Kidney (tissue), 13 donors: ENCODE measurements at regions not wholly inside any gene's neighbourhood (a gene's known extent, or its start where the extent isn't known, plus 50 kb on each side); places are given as distances from the start of the nearest gene placed in this dataset.

Experiments used
- DNase-seq, 5 donors: peaks; one replicate each; pipeline ENCODE4 v3.0.0-alpha.2; 2013 to 2020
- FAIRE-seq: peaks from 2 replicates; lab custom pipeline; 2012; peaks lifted over from hg19 to GRCh38; lab: Jason Lieb, UNC
- H3K27ac ChIP-seq, 2 donors: one replicate each; pipeline ENCODE4 v1.7.0; 2013; ENCODE audit warnings: low read depth in 2 of 2, low read length in 2 of 2, inconsistent platforms in 1 of 2
- H3K27me3 ChIP-seq: one replicate; pipeline ENCODE4 v1.7.1; 2013; ENCODE audit warnings: low read length, inconsistent platforms; ENCODE audit not compliant: control insufficient read depth, insufficient read depth
- H3K36me3 ChIP-seq, 3 donors: one replicate each; pipeline versions ENCODE4 v1.7.0 to v1.7.1; 2013; ENCODE audit warnings: low read length in 3 of 3, control low read depth in 1 of 3, inconsistent platforms in 1 of 3; ENCODE audit not compliant: insufficient read depth in 3 of 3, control insufficient read depth in 2 of 3
- H3K4me1 ChIP-seq, 3 donors: one replicate each; pipeline versions ENCODE4 v1.7.0 to v1.7.1; 2013; ENCODE audit warnings: low read length in 3 of 3, inconsistent platforms in 1 of 3, low read depth in 1 of 3; ENCODE audit not compliant: control insufficient read depth in 2 of 3, insufficient read depth in 2 of 3
- H3K4me3 ChIP-seq, 3 donors: one replicate each; pipeline versions ENCODE4 v1.7.0 to v1.8.1; 2013; ENCODE audit warnings: low read length in 3 of 3, control low read depth in 1 of 3, inconsistent platforms in 1 of 3
- H3K9ac ChIP-seq, 3 donors: one replicate each; pipeline versions ENCODE4 v1.7.0 to v1.7.1; 2013; ENCODE audit warnings: low read length in 3 of 3, control low read depth in 1 of 3, inconsistent platforms in 1 of 3
- H3K9me3 ChIP-seq, 3 donors: one replicate each; pipeline versions ENCODE4 v1.7.0 to v1.7.1; 2013; ENCODE audit warnings: low read length in 3 of 3, control low read depth in 1 of 3, inconsistent platforms in 1 of 3; ENCODE audit not compliant: control insufficient read depth in 2 of 3, insufficient read depth in 1 of 3
- CTCF ChIP-seq: IDR thresholded peaks from 3 replicates; pipeline ENCODE4 v1.5.1; 2012; ENCODE audit warnings: mild to moderate bottlenecking, moderate library complexity, borderline replicate concordance; ENCODE audit not compliant: insufficient read depth; ENCODE audit errors: extremely low read depth
- intact Hi-C: fragments of 100-400 bp; cut with DNase I; formaldehyde crosslinking; loops from one replicate; pipeline ENCODE4 v1.11.1; 2022
- donor health status: control.
- donor health status: control.
- donor health status: control.
- donor health status: control.
- donor health status: control.
- donor health status: DM: yes; HTN: yes; CAD: no.
- donor health status: Normal renal cell carcinoma (clear cell type).

GRCh38 chr13:22198641-22199217 is 527.9 kb downstream of the FGF9 start:
- DNase-seq (no peak), FAIRE-seq (no peak)
- Histone ChIP-seq H3K27me3 (no peaks in the 10 kb centered on the region), H3K4me1 (no peaks in the 10 kb centered on the region), H3K36me3 (no peaks in the 10 kb centered on the region), H3K4me3 (no peak overlapping the region), H3K27ac (no peak overlapping the region), H3K9ac (no peak overlapping the region), H3K9me3 (no peaks in the 10 kb centered on the region)
- no peak for TF ChIP-seq CTCF
- intact Hi-C loops, result no loop called here

GRCh38 chr13:22200440-22200839 is 529.6 kb downstream of the FGF9 start:
- Histone ChIP-seq H3K4me1 (no peaks in the 10 kb centered on the region), H3K9me3 (no peaks in the 10 kb centered on the region), H3K4me3 (no peak overlapping the region), H3K27me3 (no peaks in the 10 kb centered on the region), H3K9ac (no peak overlapping the region), H3K27ac (no peak overlapping the region), H3K36me3 (no peaks in the 10 kb centered on the region)
- no peak for TF ChIP-seq CTCF
- intact Hi-C loops, result no loop called here
- DNase-seq (no peak), FAIRE-seq (no peak)

GRCh38 chr13:22201375-22201925 is 530.6 kb downstream of the FGF9 start:
- DNase-seq (no peak), FAIRE-seq (no peak)
- H3K27me3 ChIP-seq, result no peaks in the 10 kb centered on the region
- no peak overlapping the region for H3K9ac ChIP-seq
- no peaks in the 10 kb centered on the region for H3K4me1 ChIP-seq
- H3K4me3 ChIP-seq, result no peak overlapping the region
- H3K36me3 ChIP-seq, result no peaks in the 10 kb centered on the region
- no peak overlapping the region for H3K27ac ChIP-seq
- no peaks in the 10 kb centered on the region for H3K9me3 ChIP-seq
- intact Hi-C loops, result no loop called here
- no peak for TF ChIP-seq CTCF
